ENCODE measurements at regions not wholly inside any gene's neighbourhood (a gene's known extent, or its start where the extent isn't known, plus 50 kb on each side); places are given as distances from the start of the nearest gene placed in this dataset.
"Not testable (repeated sequence)": the region's sequence is repeated elsewhere in the genome, so short reads cannot be mapped to it uniquely, and the experiment has no call there.

GRCh38 chr3:125775106-125775505, 179.8 kb upstream of the OSBPL11 start:
- TF ChIP-seq EZH2 (IDR thresholded peaks at IDR 0.05; ENCODE audit: low read length, unreplicated experiment); CTCF (conservative IDR thresholded peaks at IDR 0.05; ENCODE audit: low read depth, low read length): not testable (repeated sequence)
